ENCODE measurements at regions not wholly inside any gene's neighbourhood (a gene's known extent, or its start where the extent isn't known, plus 50 kb on each side); places are given as distances from the start of the nearest gene placed in this dataset.
"Not testable (repeated sequence)": the region's sequence is repeated elsewhere in the genome, so short reads cannot be mapped to it uniquely, and the experiment has no call there.

DNA sequence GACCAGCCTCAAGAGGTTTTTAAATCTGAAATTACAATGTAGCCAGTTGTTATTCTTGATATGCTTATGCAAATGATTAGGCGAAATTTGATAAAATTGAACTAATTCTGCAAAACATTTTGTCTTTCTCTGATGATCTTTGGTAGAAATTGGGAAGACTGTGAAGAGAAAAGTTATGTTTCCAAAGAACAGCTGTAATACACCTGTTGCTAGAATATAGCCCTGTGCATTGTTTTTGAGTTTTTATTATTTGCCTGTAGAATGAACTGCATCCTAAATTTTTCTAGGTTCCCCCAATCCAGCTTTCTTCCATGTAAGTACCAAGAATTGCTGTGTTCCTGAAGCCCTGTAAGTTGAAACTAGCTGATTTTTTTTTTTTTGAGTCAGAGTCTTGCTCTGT, 81.5 kb upstream of the RHOU start:
- in situ Hi-C loops (cut with HindIII; ENCODE audit: low pct_unique_long_range_greater_than_20kb, low sequenced_read_pairs) (no loop called here), intact Hi-C loops (cut with micrococcal nuclease; ENCODE audit: unreplicated experiment) (no loop called here)
- POLR2A ChIA-PET: no interaction called here
- no peak for DNase-seq (ENCODE audit: low read depth, low spot score)
- Histone ChIP-seq H3K9me3 (ENCODE audit: control insufficient read depth, insufficient read depth, low read depth, low read length) (no peaks in the 10 kb centered on the region), H3K4me1 (ENCODE audit: control insufficient read depth, insufficient read depth, low read length) (peaks cover 5% of the 10 kb centered on the region; the same call in 1 of the 2 replicates), H3K27me3 (ENCODE audit: control insufficient read depth, insufficient read depth, low read length) (no peaks in the 10 kb centered on the region), H3K27ac (ENCODE audit: low read length) (no peak overlapping the region), H3K36me3 (ENCODE audit: control insufficient read depth, insufficient read depth, low read length) (no peaks in the 10 kb centered on the region), H3K4me3 (ENCODE audit: low read depth in 2 of 2, low read length in 2 of 2) (no peak overlapping the region)
- TF ChIP-seq, protein P1, sequence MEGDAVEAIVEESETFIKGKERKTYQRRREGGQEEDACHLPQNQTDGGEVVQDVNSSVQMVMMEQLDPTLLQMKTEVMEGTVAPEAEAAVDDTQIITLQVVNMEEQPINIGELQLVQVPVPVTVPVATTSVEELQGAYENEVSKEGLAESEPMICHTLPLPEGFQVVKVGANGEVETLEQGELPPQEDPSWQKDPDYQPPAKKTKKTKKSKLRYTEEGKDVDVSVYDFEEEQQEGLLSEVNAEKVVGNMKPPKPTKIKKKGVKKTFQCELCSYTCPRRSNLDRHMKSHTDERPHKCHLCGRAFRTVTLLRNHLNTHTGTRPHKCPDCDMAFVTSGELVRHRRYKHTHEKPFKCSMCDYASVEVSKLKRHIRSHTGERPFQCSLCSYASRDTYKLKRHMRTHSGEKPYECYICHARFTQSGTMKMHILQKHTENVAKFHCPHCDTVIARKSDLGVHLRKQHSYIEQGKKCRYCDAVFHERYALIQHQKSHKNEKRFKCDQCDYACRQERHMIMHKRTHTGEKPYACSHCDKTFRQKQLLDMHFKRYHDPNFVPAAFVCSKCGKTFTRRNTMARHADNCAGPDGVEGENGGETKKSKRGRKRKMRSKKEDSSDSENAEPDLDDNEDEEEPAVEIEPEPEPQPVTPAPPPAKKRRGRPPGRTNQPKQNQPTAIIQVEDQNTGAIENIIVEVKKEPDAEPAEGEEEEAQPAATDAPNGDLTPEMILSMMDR (IDR thresholded peaks at IDR 0.05): no peak
- no peak for TF ChIP-seq TCF7L2 (IDR thresholded peaks at IDR 0.05; ENCODE audit: low read depth, low read length)
- no peak for ATAC-seq
- no TSS peak for BruUV-seq (replicated peaks)
- CTCF ChIA-PET: no interaction called here

DNA sequence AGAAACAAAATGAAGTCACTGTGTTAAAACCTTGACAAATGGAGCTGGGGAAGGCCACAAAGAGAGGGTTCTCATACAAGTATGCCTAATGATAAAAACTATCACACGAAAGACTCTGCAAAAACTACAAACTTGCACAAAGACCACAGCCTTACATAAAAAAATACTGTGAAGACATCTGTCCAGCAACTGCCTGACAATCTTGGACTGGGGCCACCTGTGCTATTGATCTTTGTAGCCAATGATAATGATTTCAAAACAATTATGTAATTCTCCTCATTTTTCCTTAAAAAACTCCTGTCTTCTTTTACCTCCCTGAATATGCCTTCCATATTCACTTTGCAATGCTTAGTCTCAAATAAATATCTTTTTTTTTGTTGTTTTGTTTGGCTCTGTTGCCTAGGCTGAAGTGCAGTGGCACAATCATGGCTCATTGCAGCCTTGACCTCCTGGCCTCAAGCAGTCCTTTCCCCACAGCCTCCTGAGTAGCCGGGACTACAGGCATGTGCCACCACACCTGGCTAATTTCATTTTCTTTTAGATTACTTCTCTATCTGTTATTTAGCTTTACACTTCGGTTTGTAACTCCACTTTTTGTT, 79.4 kb upstream of the RHOU start:
- ChIA-PET POLR2A (interaction anchor here (0.6 kb wide), 1 partner anchor 326 kb away, joined by 3 read pairs; no protein-coding TSS in a partner anchor), CTCF (no interaction called here)
- Histone ChIP-seq H3K27me3 (ENCODE audit: control insufficient read depth, insufficient read depth, low read length) (no peaks in the 10 kb centered on the region), H3K9me3 (ENCODE audit: control insufficient read depth, insufficient read depth, low read depth, low read length) (no peaks in the 10 kb centered on the region), H3K4me1 (ENCODE audit: control insufficient read depth, insufficient read depth, low read length) (0 out of 2 replicates have a peak, but pooled peaks cover 2% of the 10 kb centered on the region), H3K36me3 (ENCODE audit: control insufficient read depth, insufficient read depth, low read length) (no peaks in the 10 kb centered on the region), H3K27ac (ENCODE audit: low read length) (no peak overlapping the region), H3K4me3 (ENCODE audit: low read depth in 2 of 2, low read length in 2 of 2) (no peak overlapping the region)
- no peak for TF ChIP-seq POLR2AphosphoS5 (IDR thresholded peaks at IDR 0.05; ENCODE audit: low read depth, low read length)
- TF ChIP-seq, protein P1 (IDR thresholded peaks at IDR 0.05): no peak
- TF ChIP-seq, protein P2, sequence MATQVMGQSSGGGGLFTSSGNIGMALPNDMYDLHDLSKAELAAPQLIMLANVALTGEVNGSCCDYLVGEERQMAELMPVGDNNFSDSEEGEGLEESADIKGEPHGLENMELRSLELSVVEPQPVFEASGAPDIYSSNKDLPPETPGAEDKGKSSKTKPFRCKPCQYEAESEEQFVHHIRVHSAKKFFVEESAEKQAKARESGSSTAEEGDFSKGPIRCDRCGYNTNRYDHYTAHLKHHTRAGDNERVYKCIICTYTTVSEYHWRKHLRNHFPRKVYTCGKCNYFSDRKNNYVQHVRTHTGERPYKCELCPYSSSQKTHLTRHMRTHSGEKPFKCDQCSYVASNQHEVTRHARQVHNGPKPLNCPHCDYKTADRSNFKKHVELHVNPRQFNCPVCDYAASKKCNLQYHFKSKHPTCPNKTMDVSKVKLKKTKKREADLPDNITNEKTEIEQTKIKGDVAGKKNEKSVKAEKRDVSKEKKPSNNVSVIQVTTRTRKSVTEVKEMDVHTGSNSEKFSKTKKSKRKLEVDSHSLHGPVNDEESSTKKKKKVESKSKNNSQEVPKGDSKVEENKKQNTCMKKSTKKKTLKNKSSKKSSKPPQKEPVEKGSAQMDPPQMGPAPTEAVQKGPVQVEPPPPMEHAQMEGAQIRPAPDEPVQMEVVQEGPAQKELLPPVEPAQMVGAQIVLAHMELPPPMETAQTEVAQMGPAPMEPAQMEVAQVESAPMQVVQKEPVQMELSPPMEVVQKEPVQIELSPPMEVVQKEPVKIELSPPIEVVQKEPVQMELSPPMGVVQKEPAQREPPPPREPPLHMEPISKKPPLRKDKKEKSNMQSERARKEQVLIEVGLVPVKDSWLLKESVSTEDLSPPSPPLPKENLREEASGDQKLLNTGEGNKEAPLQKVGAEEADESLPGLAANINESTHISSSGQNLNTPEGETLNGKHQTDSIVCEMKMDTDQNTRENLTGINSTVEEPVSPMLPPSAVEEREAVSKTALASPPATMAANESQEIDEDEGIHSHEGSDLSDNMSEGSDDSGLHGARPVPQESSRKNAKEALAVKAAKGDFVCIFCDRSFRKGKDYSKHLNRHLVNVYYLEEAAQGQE (IDR thresholded peaks at IDR 0.05; ENCODE audit: insufficient read depth in 1 of 2, low read depth in 2 of 2, low read length in 1 of 2): no peak
- TF ChIP-seq TCF7L2 (IDR thresholded peaks at IDR 0.05; ENCODE audit: low read depth, low read length): no peak
- TF ChIP-seq SIN3A (IDR thresholded peaks at IDR 0.05; ENCODE audit: borderline replicate concordance, insufficient read depth, low read depth, low read length): no peak
- in situ Hi-C loops (cut with HindIII; ENCODE audit: low pct_unique_long_range_greater_than_20kb, low sequenced_read_pairs) (no loop called here), intact Hi-C loops (cut with micrococcal nuclease; ENCODE audit: unreplicated experiment) (no loop called here)
- no peak for DNase-seq (ENCODE audit: low read depth, low spot score)
- no TSS peak for BruUV-seq (replicated peaks)
- no peak for ATAC-seq

DNA sequence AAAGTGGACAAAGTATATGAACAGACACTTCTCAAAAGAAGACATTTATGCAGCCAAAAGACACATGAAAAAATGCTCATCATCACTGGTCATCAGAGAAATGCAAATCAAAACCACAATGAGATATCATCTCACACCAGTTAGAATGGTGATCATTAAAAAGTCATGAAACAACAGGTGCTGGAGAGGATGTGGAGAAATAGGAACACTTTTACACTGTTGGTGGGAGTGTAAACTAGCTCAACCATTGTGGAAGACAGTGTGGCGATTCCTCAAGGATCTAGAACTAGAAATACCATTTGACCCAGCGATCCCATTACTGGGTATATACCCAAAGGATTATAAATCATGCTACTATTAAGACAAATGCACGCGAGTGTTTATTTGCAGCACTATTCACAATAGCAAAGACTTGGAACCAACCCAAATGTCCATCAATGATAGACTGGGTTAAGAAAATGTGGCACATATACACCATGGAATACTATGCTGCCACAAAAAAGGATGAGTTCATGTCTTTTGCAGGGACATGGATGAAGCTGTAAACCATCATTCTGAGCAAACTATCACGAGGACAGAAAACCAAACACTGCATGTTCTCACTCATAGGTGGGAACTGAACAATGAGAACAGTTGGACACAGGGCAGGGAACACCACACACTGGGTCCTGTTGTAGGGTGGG, 73.1 kb upstream of the RHOU start:
- intact Hi-C loops (cut with micrococcal nuclease; ENCODE audit: unreplicated experiment); H3K4me3 ChIP-seq (ENCODE audit: low read depth in 2 of 2, low read length in 2 of 2); H3K27me3 ChIP-seq (ENCODE audit: control insufficient read depth, insufficient read depth, low read length); DNase-seq (ENCODE audit: low read depth, low spot score); H3K9me3 ChIP-seq (ENCODE audit: control insufficient read depth, insufficient read depth, low read depth, low read length); in situ Hi-C loops (cut with HindIII; ENCODE audit: low pct_unique_long_range_greater_than_20kb, low sequenced_read_pairs); BruUV-seq (replicated peaks); H3K4me1 ChIP-seq (ENCODE audit: control insufficient read depth, insufficient read depth, low read length); ATAC-seq; H3K27ac ChIP-seq (ENCODE audit: low read length); POLR2A ChIA-PET; H3K36me3 ChIP-seq (ENCODE audit: control insufficient read depth, insufficient read depth, low read length): not testable (repeated sequence)
- CTCF ChIA-PET: interaction anchor here (0.6 kb wide), 1 partner anchor 184 kb away, joined by 3 read pairs; no protein-coding TSS in a partner anchor

Data from Panc1 (cell line).